NCI-H446 treated with DMSO at 0.1 percent for 48 hours (cell line): ENCODE measurements at regions not wholly inside any gene's neighbourhood (a gene's known extent, or its start where the extent isn't known, plus 50 kb on each side); places are given as distances from the start of the nearest gene placed in this dataset.

Experiments
- DNase-seq: peaks from one replicate; lab custom pipeline; 2025; lab: John Stamatoyannopoulos, UW

GRCh38 chr5:133829786-133830185, 138.6 kb downstream of the C5orf15 start:
- DNase-seq: no peak

DNA sequence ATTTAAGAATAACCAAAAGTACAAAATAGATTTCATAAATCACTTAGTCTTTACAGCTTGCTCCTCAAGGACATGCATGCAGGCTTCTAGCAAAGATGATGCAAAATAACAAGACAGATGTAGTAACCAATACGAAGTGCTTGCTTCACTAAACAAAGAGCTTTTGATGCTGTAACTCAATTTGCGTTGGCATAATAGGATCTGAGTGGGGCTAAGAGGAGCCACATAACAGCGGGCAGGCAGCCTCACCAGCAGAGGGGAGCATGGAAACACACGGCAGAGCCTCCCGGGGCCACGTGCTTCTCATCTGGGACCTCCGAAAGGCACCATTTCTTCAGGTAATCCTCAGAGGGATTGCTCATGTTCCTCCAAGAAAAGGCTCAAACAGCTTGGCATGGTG, 139.7 kb downstream of the C5orf15 start:
- DNase-seq: peak; percentile 4

- no peak for DNase-seq
Observed at GRCh38 chr5:133827830-133828229, 140.6 kb downstream of the C5orf15 start.

GRCh38 chr5:133827011-133827410, 141.4 kb downstream of the C5orf15 start:
- peak; percentile 29 for DNase-seq

GRCh38 chr5:133825631-133826289, 142.7 kb downstream of the C5orf15 start:
- peak; percentile 62 for DNase-seq

GRCh38 chr5:133824661-133825254, 143.7 kb downstream of the C5orf15 start:
- no peak for DNase-seq

- no peak for DNase-seq
Observed at GRCh38 chr5:133821889-133822288, 146.5 kb downstream of the C5orf15 start.

DNA sequence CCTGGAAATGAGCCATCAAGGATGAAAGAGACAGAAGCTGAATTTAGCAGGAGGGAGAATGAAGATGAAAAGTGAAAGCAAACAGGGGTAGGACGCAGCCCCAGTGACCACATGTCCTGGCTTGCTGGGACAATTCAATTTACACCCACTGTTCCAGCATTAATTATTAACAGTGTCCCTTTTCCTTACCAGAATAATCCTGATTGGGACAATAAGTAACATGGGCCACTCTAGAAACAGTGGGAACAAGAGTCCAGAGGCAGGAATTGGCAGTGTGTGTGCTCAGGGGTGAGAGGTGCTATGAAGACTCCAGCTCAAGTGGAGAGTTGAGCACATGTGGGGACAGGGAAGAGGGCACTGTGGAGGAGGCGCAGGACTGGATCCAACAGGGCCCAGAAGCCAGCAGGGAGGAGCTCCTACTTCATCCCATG, 147.1 kb downstream of the C5orf15 start:
- no peak for DNase-seq

- no peak for DNase-seq
Observed at GRCh38 chr5:133820507-133820906, 147.9 kb downstream of the C5orf15 start.

GRCh38 chr5:133819977-133820471, 148.4 kb downstream of the C5orf15 start:
- no peak for DNase-seq

DNA sequence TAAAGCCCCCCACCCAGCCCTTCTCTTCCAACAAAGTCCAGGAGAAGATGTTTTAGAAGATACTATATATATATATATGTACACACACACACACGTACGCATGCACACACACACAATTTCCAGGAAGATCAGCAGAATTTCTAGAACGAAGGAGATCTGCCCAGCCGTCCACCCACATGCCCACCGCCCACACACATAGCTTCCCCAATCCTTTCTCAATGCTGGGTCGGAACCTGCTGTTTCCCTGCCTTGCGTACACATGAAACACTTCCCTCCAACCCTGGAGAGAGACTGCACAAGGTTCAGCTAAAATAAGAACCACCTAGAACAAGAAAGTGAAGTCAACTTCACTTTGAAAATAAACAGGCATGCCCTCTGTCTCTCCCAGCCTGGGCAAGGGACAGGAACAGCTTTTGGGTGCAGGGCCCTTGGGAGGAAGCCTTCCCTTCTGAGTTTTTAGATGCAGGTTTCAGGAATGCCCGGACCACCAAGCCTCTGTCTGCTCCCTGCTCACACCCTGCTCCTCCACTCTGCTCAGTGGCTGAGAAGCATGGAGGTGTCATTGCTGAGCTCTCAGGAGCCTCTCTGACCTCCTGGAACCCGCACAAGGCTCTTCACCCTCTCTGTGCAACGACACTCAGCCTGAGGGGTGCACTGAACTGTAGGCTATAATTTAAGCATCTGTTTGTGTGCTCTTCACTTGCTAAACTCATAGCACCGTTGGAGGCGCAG, 149.4 kb downstream of the C5orf15 start:
- no peak for DNase-seq

- peak; percentile 41 for DNase-seq
Observed at GRCh38 chr5:133818031-133818431, 150.4 kb downstream of the C5orf15 start.

DNA sequence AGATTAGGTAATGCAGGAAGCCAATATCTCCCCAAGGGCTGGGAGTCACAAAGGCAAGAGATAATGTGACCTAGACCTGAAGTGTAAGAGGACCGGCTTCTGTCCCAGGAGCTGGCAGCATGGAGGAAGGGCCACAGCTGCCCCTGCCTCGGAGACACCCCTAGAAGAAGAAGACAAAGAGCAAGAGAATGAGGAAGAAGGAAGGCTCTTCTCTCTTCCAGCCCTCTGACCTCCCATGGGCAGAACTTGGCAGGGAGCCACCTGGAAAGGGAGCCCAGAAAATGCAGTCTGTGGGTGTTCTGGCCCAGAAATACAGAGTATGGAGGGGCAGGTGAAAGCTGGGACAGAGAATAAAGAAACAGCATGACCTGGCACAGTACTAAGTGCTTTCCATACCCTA, 151.0 kb downstream of the C5orf15 start:
- DNase-seq: no peak

- DNase-seq: no peak
Observed at GRCh38 chr5:133816791-133817190, 151.6 kb downstream of the C5orf15 start.

DNA sequence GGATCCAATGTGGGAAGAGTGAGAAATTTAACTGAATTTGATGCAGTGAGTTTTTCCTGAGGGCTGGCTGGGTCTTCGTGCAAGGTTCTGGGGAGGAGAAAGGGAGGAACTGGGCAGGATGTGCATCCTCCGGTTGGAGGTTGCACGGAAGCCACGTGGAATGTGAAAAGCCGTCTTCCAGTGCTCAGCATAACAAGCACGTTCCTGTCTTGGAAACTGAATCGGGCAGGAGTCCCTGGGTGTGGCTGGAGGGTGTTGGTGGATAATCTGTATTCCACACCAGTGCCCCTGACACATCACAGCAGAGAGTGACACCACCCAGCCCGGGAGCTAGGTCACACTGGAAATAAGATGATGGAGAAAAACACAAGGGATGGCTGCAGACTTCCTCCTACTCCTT, 154.3 kb downstream of the C5orf15 start:
- DNase-seq: no peak

GRCh38 chr5:133811168-133811567, 157.3 kb downstream of the C5orf15 start:
- no peak for DNase-seq

DNA sequence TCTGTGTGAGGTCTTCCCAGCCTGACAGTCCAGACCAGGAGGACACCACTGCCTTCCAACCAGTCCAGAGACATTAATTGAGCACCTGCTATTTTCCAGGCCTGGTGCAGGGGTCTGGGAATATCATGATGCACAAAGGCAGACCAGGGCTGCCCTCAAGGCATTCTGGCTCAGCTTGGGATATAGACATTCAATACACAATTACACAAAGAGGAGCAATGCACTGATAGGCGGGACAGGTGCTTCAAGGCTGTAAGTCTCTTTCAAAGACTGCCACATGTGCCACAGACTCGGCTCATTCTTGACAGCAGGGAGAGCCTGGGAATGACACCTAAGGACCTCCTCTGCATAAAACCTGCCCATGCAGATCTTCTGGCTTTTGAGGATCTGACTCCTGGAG, 158.6 kb downstream of the C5orf15 start:
- DNase-seq: no peak

GRCh38 chr5:133807348-133807747, 161.1 kb downstream of the C5orf15 start:
- no peak for DNase-seq

- DNase-seq: no peak
Observed at GRCh38 chr5:133806847-133807246, 161.6 kb downstream of the C5orf15 start.

GRCh38 chr5:133801955-133802751, 166.3 kb downstream of the C5orf15 start:
- no peak for DNase-seq

- DNase-seq: no peak
Observed at GRCh38 chr5:133801431-133801830, 167.0 kb downstream of the C5orf15 start.

DNA sequence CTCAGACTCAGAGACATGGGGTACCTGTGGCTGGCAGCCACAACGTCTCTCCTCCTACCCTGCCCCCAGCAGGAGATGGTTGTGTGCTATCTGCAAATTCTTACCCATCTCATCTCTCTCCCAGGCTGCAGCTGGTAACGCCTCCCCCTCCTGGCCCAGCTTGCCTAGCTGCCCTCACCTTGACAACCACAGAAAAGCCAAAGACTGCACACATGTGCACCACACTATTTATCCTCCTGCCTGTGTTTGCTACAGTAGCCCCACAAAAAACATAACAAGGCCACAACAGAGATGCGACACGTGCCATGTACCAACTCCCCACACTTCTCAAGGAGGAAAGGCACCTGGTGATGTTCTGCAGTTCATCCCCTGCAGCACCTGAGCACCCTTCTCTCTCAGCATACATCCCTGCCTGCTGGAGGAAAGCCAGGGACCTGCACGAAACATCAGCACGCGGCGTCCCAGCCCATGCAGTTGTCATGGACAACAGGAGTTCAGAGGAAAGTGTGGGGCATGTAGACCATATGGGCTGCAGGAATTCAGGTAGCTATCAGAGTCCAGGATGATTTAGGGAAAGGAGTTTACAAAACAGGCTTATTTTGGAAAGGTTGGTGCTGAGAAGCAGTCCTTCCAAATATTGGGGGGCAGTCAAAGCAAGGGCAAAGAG, 168.7 kb downstream of the C5orf15 start:
- DNase-seq: no peak
